Activated naive CD4-positive, alpha-beta T cell treated with anti-CD3 and anti-CD28 coated beads, Interleukin-2, amount 50 U/mL, for 16 hours (primary cell): ENCODE measurements at regions not wholly inside any gene's neighbourhood (a gene's known extent, or its start where the extent isn't known, plus 50 kb on each side); places are given as distances from the start of the nearest gene placed in this dataset.
"Not testable (repeated sequence)": the region's sequence is repeated elsewhere in the genome, so short reads cannot be mapped to it uniquely, and the experiment has no call there.

Experiments
- DNase-seq: peaks from one replicate; pipeline ENCODE4 v3.0.0-alpha.2; 2020

- DNase-seq, result no peak
Observed at GRCh38 chr18:60123031-60123430, 223.2 kb downstream of the PMAIP1 start.

DNA sequence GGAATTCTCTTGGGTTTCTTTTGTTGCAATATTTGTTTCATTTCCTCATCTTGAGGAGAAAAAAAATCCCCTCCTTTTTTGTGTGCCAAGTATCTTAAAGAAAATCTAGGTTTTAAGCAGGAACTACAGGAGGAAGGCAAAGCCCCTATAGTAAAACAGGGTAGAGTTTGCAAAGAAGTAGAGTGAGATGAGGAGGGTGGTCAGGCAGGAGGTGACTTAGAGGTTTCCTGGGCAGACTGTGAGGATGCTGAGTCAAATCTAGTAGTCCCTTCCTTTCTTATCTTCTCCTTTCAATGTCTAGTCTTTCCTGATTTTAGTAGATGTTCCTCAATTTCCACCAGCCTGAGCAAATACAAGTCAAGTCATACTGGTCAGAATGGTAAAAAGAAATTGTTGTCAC lies 222.5 kb downstream of the PMAIP1 start:
- no peak for DNase-seq

GRCh38 chr18:60120231-60120750 lies 220.5 kb downstream of the PMAIP1 start:
- DNase-seq, result no peak

DNA sequence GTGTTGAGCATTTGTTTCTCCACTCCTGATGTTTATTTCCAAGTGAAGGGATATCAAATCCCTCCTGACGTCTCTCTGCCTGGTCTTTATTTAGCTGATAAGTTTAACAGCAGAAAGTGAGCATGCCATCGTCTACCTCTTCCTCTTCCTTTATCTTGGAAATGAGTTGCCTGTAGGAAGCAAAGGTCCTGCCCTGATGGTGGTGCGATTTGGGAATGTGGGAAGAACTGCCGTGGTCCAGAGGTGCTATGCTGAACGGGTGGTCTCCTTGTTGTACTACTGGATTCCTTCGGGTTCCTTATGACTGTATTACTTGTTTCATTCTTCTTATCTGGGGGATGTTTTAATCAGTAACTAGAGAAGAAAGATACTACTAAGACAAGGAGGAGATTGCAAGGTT lies 217.5 kb downstream of the PMAIP1 start:
- DNase-seq, result no peak

DNA sequence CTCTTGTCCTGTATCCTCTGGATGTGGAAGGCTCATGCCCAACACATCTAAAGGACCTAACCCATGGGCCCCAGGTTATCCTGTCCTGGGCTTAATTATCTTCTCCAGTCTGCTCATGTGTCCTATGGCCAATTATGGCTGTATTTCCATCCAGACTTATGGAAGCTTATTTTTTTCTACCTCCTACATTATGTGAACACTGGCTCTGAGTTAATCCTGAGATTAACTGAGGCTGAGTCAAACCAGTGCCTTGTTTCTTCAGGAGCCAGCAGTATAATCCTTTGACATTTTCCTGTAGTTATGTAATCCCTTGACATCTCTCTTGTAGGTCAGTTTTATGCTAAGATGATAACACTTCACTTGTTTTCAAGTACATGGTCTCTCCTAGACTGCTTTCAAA lies 213.6 kb downstream of the PMAIP1 start:
- no peak for DNase-seq

- DNase-seq, result no peak
Observed at GRCh38 chr18:60112369-60112768, 212.6 kb downstream of the PMAIP1 start.

- DNase-seq, result no peak
Observed at GRCh38 chr18:60111525-60111924, 211.7 kb downstream of the PMAIP1 start.

- DNase-seq, result no peak
Observed at GRCh38 chr18:60110836-60111235, 211.0 kb downstream of the PMAIP1 start.

GRCh38 chr18:60100778-60101177 lies 201.0 kb downstream of the PMAIP1 start:
- DNase-seq, result no peak

DNA sequence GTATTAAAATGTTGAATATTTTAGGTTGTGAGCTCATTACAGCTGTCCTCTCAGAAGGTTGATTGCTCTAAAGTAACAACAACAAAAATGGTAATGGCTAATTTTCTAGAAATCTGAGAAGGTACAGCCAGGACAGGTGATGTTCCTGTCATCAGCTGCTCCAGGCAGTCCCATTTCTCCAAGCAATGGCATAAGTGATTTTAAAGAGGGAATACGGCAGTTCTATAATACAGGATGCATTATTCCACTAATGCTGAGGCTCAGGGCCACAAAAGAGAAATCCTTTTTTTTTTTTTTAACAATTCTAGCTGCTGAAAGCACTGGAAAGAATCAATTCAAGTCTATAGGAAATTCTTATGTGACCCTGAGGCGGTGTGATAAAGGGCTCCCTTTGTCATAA lies 199.9 kb downstream of the PMAIP1 start:
- DNase-seq, result no peak

GRCh38 chr18:60096428-60096827 lies 196.6 kb downstream of the PMAIP1 start:
- DNase-seq, result no peak

- no peak for DNase-seq
Observed at GRCh38 chr18:60092073-60092472, 192.3 kb downstream of the PMAIP1 start.

DNA sequence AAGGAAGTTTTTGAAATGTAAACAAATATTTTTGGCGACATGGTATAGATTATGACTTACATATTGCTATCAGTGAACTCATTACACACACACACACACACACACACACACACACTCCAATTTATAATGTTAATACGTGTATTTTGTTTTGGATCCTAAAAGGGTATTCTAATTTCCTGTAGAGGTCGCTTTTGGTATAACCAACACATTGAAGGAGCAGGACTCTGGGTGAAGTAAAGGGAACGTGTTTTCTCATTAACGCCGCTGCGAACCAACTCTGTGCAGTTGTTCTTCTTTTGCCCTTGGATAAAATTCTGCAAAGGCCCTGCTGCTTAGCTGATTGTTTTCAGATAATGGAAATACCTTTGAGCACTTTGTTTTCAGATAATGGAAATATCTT lies 190.4 kb downstream of the PMAIP1 start:
- DNase-seq, result no peak

- no peak for DNase-seq
Observed at GRCh38 chr18:60082790-60083189, 183.0 kb downstream of the PMAIP1 start.

GRCh38 chr18:60082282-60082681 lies 182.5 kb downstream of the PMAIP1 start:
- no peak for DNase-seq

- DNase-seq, result no peak
Observed at GRCh38 chr18:60075477-60075876, 175.7 kb downstream of the PMAIP1 start.

DNA sequence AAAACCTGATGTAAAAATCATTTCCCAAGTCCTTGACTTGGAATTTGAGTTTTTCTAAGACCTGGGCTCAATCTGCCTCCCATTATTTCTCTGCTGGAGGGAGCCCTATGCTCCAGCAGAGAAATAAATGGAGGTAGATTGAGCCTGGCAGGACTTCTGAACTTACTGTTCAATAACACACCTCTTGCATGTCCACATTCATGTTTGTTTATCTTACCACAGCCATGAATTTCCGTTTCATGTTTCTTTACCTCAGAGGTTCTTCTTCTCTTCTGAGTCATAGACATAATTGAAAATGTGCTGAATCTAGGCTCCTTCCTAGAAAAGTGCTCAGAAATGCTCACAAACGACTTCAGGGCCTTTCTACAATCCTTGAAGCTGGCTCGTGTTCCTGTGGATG lies 170.8 kb downstream of the PMAIP1 start:
- no peak for DNase-seq

DNA sequence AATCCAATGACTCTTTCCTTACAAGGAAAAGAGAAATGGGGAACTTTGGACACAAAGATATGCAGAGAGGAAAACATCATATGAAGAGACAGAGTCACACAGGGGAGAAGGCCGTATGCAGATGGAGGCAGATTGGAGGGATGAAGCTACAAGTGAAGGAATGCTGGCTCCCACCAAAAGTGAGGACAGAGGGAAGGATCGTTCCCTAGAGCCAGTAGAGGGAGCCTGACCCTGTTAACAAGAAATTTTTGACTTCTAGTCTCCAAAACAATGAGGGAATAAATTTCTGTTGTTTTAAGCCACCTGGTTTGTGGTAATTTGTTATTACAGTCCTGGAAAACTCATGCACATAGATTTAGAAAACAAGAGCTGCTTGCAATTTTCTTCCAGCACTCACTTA lies 169.3 kb downstream of the PMAIP1 start:
- DNase-seq, result no peak

- no peak for DNase-seq
Observed at GRCh38 chr18:60067426-60068210, 167.8 kb downstream of the PMAIP1 start.

DNA sequence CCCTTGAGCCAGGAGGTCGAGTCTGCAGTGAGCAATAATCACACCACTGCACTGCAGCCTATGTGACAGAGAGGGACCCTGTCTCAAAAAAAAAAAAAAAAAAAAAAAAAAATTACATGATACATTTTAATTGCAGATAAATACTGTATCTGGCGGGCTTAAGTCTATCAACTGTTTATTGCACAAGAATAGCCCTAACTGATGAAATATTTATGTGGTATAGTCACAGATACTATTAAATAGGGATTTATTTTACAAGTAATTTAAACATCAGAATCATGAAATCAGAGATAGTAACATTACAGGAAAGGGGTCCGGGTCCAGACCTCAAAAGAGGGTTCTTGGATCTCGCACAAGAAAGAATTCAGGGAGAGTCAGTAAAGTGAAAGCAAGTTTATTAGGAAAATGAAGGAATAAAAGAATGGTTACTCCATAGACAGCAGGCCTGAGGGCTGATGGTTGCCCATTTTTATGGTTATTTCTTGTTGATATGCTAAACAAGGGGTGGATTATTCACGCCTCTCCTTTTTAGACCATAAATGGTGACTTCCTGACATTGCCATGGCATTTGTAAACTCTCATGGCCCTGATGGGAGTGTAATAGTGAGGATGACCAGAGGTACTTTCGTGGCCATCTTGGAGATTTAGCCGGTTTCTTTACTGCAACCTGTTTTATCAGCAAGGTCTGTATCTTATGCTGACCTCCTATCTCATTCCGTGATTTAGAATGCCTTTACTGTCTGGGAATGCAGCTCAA lies 166.6 kb downstream of the PMAIP1 start:
- no peak for DNase-seq

GRCh38 chr18:60064271-60064670 lies 164.5 kb downstream of the PMAIP1 start:
- DNase-seq, result no peak

DNA sequence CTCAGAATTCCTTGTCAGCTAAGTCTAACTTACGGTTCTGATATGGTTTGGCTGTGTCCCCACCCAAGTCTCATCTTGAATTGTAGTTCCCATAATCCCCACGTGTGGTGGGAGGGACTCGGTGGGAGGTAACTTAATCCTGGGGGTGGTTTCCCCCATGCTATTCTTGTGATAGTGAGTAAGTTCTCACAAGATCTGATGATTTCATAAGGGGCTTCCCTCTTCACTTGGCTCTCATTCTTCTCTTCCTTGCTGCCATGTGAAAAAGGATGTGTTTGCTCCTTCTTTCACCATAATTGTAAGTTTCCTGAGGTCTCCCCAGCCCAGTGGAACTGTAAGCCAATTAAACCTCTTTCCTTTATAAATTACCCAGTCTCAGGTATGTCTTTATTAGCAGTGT lies 163.0 kb downstream of the PMAIP1 start:
- not testable (repeated sequence) for DNase-seq

DNA sequence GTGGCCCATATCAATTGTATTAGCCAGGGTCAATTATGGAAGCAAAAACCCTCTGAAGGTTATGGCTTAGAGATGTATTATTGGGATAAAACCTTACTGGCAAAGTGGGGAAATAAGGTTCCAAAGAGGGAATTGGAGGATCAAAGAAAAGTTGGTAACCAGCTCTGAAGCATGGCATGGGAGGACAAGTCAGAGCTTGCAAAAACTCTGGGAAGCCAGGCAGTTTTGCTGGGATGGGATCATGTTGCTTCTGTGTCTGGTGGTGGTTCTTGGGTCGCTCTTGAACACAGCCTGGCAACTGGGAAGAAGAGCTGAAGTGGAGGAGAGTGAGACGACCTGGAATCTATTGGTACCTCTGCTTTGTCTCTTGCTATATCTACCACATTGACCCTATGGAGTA lies 162.6 kb downstream of the PMAIP1 start:
- no peak for DNase-seq

DNA sequence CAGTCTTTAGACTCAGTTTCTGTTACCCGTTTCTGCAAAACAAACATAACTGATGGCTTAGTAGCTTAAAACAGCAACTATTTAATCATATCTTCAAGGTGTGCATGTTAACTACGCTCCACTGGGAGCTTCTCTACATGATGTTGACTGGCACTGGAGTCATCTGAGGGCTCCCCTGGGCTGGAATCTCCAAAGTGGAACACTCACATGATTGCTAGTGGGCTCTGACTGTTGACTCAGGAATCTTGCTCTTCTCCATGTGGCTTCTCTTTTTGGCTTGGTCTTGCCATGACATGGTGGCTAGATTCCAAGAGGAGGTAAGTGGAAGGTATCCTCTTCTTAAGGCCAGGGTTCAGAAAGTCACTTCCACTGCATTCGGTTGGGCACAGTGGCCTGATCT lies 160.8 kb downstream of the PMAIP1 start:
- DNase-seq, result no peak
